OCI-M2 (cell line): ENCODE measurements at regions not wholly inside any gene's neighbourhood (a gene's known extent, or its start where the extent isn't known, plus 50 kb on each side); places are given as distances from the start of the nearest gene placed in this dataset.
"Not testable (repeated sequence)": the region's sequence is repeated elsewhere in the genome, so short reads cannot be mapped to it uniquely, and the experiment has no call there.

Experiments
- DNase-seq: peaks from one replicate; lab custom pipeline; 2025; ENCODE audit not compliant: unreplicated experiment; lab: John Stamatoyannopoulos, UW

- DNase-seq: no peak
These were observed 181.4 kb upstream of the PCDH7 start for GRCh38 chr4:30538794-30539193.

- no peak for DNase-seq
These were observed 177.1 kb upstream of the PCDH7 start for GRCh38 chr4:30543057-30543456.

GRCh38 chr4:30553151-30553550 is 167.0 kb upstream of the PCDH7 start:
- no peak for DNase-seq

GRCh38 chr4:30553706-30554105 is 166.5 kb upstream of the PCDH7 start:
- DNase-seq: no peak

GRCh38 chr4:30555775-30556174 is 164.4 kb upstream of the PCDH7 start:
- DNase-seq: no peak

- DNase-seq: no peak
These were observed 160.7 kb upstream of the PCDH7 start for GRCh38 chr4:30559481-30559880.

GRCh38 chr4:30586850-30587249 is 133.3 kb upstream of the PCDH7 start:
- no peak for DNase-seq

GRCh38 chr4:30589669-30590068 is 130.5 kb upstream of the PCDH7 start:
- DNase-seq: not testable (repeated sequence)

- no peak for DNase-seq
These were observed 119.7 kb upstream of the PCDH7 start for GRCh38 chr4:30600246-30601017.

GRCh38 chr4:30601070-30601865 is 118.9 kb upstream of the PCDH7 start:
- DNase-seq: no peak

- DNase-seq: no peak
These were observed 114.5 kb upstream of the PCDH7 start for GRCh38 chr4:30605616-30606190.

GRCh38 chr4:30610361-30610760 is 109.8 kb upstream of the PCDH7 start:
- no peak for DNase-seq

- DNase-seq: no peak
These were observed 105.4 kb upstream of the PCDH7 start for GRCh38 chr4:30614771-30615170.

- no peak for DNase-seq
These were observed 103.1 kb upstream of the PCDH7 start for GRCh38 chr4:30616942-30617646.

GRCh38 chr4:30617836-30618235 is 102.3 kb upstream of the PCDH7 start:
- no peak for DNase-seq

- DNase-seq: no peak
These were observed 100.5 kb upstream of the PCDH7 start for GRCh38 chr4:30619679-30620078.

GRCh38 chr4:30620711-30621110 is 99.5 kb upstream of the PCDH7 start:
- no peak for DNase-seq

GRCh38 chr4:30630431-30630830 is 89.7 kb upstream of the PCDH7 start:
- DNase-seq: no peak

- DNase-seq: no peak
These were observed 87.4 kb upstream of the PCDH7 start for GRCh38 chr4:30632751-30633150.

GRCh38 chr4:30641345-30641744 is 78.8 kb upstream of the PCDH7 start:
- no peak for DNase-seq

- DNase-seq: no peak
These were observed 77.6 kb upstream of the PCDH7 start for GRCh38 chr4:30642567-30642966.
